ENCODE measurements at regions not wholly inside any gene's neighbourhood (a gene's known extent, or its start where the extent isn't known, plus 50 kb on each side); places are given as distances from the start of the nearest gene placed in this dataset.

GRCh38 chr5:169435506-169436229 lies 134.7 kb upstream of the SLIT3 start:
- DNase-seq (ENCODE audit: extremely low read depth, insufficient read length), result no peak
- Histone ChIP-seq H3K27me3 (replicated peaks; ENCODE audit: control insufficient read depth, insufficient read depth, low read length) (no peaks in the 10 kb centered on the region; the same call in 1 of the 2 replicates), H3K36me3 (ENCODE audit: control insufficient read depth, insufficient read depth, low read length) (no peaks in the 10 kb centered on the region), H3K4me3 (replicated peaks; ENCODE audit: low read depth, low read length) (no peak overlapping the region)
- no peak for TF ChIP-seq CTCF (IDR thresholded peaks at IDR 0.05; ENCODE audit: insufficient read depth, low read length, poor library complexity, severe bottlenecking)

GRCh38 chr5:169433221-169433651 lies 132.3 kb upstream of the SLIT3 start:
- H3K36me3 ChIP-seq (ENCODE audit: control insufficient read depth, insufficient read depth, low read length), result no peaks in the 10 kb centered on the region
- no peak for TF ChIP-seq CTCF (IDR thresholded peaks at IDR 0.05; ENCODE audit: insufficient read depth, low read length, poor library complexity, severe bottlenecking)

GRCh38 chr5:169431386-169431785 lies 130.4 kb upstream of the SLIT3 start:
- Histone ChIP-seq H3K27me3 (replicated peaks; ENCODE audit: control insufficient read depth, insufficient read depth, low read length) (no peaks in the 10 kb centered on the region), H3K36me3 (ENCODE audit: control insufficient read depth, insufficient read depth, low read length) (no peaks in the 10 kb centered on the region), H3K4me3 (replicated peaks; ENCODE audit: low read depth, low read length) (no peak overlapping the region)
- no peak for DNase-seq (ENCODE audit: extremely low read depth, insufficient read length)
- TF ChIP-seq CTCF (IDR thresholded peaks at IDR 0.05; ENCODE audit: insufficient read depth, low read length, poor library complexity, severe bottlenecking), result no peak

More at GRCh38 chr5:169433221-169433651, 132.3 kb upstream of the SLIT3 start:
- Histone ChIP-seq H3K27me3 (replicated peaks; ENCODE audit: control insufficient read depth, insufficient read depth, low read length) (no peaks in the 10 kb centered on the region), H3K4me3 (replicated peaks; ENCODE audit: low read depth, low read length) (no peak overlapping the region)
- no peak for DNase-seq (ENCODE audit: extremely low read depth, insufficient read length)

GRCh38 chr5:169430671-169431070 lies 129.7 kb upstream of the SLIT3 start:
- TF ChIP-seq CTCF (IDR thresholded peaks at IDR 0.05; ENCODE audit: insufficient read depth, low read length, poor library complexity, severe bottlenecking), result no peak
- no peak overlapping the region for H3K4me3 ChIP-seq (replicated peaks; ENCODE audit: low read depth, low read length)
- no peaks in the 10 kb centered on the region for H3K36me3 ChIP-seq (ENCODE audit: control insufficient read depth, insufficient read depth, low read length)
- DNase-seq (ENCODE audit: extremely low read depth, insufficient read length), result no peak
- H3K27me3 ChIP-seq (replicated peaks; ENCODE audit: control insufficient read depth, insufficient read depth, low read length), result no peaks in the 10 kb centered on the region

GRCh38 chr5:169429044-169429443 lies 128.1 kb upstream of the SLIT3 start:
- H3K36me3 ChIP-seq (ENCODE audit: control insufficient read depth, insufficient read depth, low read length), result no peaks in the 10 kb centered on the region
- DNase-seq (ENCODE audit: extremely low read depth, insufficient read length), result no peak
- no peak for TF ChIP-seq CTCF (IDR thresholded peaks at IDR 0.05; ENCODE audit: insufficient read depth, low read length, poor library complexity, severe bottlenecking)
- H3K4me3 ChIP-seq (replicated peaks; ENCODE audit: low read depth, low read length), result no peak overlapping the region
- H3K27me3 ChIP-seq (replicated peaks; ENCODE audit: control insufficient read depth, insufficient read depth, low read length), result no peaks in the 10 kb centered on the region

Data from GM06990 (cell line).